HepG2 (cell line): ENCODE measurements at regions not wholly inside any gene's neighbourhood (a gene's known extent, or its start where the extent isn't known, plus 50 kb on each side); places are given as distances from the start of the nearest gene placed in this dataset.

Experiments used
- CBX1 ChIP-seq: IDR thresholded peaks from one replicate; pipeline ENCODE4 v1.6.1; 2016; ENCODE audit warnings: antibody characterized with exemption, low read depth
- CEBPB ChIP-seq: IDR thresholded peaks from 2 replicates; pipeline ENCODE4 v1.6.1; 2011; ENCODE audit warnings: low read depth, low read length, improper control_type of control experiment, borderline replicate concordance
- GTF2F1 ChIP-seq: fragments of 150-350 bp; IDR thresholded peaks from 2 replicates; pipeline ENCODE4 v1.6.1; 2014; ENCODE audit warnings: low read length
- KDM2A ChIP-seq: sonication (generic); formaldehyde crosslinking; IDR thresholded peaks from 2 replicates; pipeline ENCODE4 v1.4.0; 2020; ENCODE audit warnings: low read depth, missing genetic modification reagents, borderline replicate concordance
- NPAS2 ChIP-seq: sonication (generic); formaldehyde crosslinking; IDR thresholded peaks from 2 replicates; pipeline ENCODE4 v1.8.0; 2022; ENCODE audit warnings: mild to moderate bottlenecking, missing genetic modification reagents, borderline replicate concordance
- RBAK ChIP-seq: sonication (generic); formaldehyde crosslinking; IDR thresholded peaks from 2 replicates; pipeline ENCODE4 v1.5.1; 2020; ENCODE audit warnings: mild to moderate bottlenecking, missing genetic modification reagents
- YY1 ChIP-seq: IDR thresholded peaks from 2 replicates; pipeline ENCODE4 v1.6.1; 2011; ENCODE audit warnings: low read length, low read depth, moderate library complexity, mild to moderate bottlenecking; ENCODE audit not compliant: insufficient read depth, insufficient replicate concordance
- ZNF253 ChIP-seq: sonication (generic); formaldehyde crosslinking; IDR thresholded peaks from 2 replicates; pipeline ENCODE4 v1.8.0; 2022; ENCODE audit warnings: mild to moderate bottlenecking, missing genetic modification reagents, borderline replicate concordance
- ZNF687 ChIP-seq: sonication (generic); formaldehyde crosslinking; IDR thresholded peaks from 2 replicates; pipeline ENCODE4 v1.5.1; 2020; ENCODE audit warnings: mild to moderate bottlenecking, missing genetic modification reagents, moderate library complexity
- TF ChIP-seq, protein P1 (sequence below): sonication (generic); formaldehyde crosslinking; IDR thresholded peaks from 2 replicates; pipeline ENCODE4 v1.5.0; 2020; ENCODE audit warnings: mild to moderate bottlenecking, missing genetic modification reagents, moderate library complexity
- TF ChIP-seq, protein P2 (sequence below): sonication (generic); formaldehyde crosslinking; IDR thresholded peaks from 2 replicates; pipeline ENCODE4 v1.4.0; 2020; ENCODE audit warnings: missing genetic modification reagents

GRCh38 chr2:88870267-88870839 lies 178.9 kb downstream of the RPIA start:
- TF ChIP-seq, protein P1, sequence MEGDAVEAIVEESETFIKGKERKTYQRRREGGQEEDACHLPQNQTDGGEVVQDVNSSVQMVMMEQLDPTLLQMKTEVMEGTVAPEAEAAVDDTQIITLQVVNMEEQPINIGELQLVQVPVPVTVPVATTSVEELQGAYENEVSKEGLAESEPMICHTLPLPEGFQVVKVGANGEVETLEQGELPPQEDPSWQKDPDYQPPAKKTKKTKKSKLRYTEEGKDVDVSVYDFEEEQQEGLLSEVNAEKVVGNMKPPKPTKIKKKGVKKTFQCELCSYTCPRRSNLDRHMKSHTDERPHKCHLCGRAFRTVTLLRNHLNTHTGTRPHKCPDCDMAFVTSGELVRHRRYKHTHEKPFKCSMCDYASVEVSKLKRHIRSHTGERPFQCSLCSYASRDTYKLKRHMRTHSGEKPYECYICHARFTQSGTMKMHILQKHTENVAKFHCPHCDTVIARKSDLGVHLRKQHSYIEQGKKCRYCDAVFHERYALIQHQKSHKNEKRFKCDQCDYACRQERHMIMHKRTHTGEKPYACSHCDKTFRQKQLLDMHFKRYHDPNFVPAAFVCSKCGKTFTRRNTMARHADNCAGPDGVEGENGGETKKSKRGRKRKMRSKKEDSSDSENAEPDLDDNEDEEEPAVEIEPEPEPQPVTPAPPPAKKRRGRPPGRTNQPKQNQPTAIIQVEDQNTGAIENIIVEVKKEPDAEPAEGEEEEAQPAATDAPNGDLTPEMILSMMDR (CRISPR knock-in tag): no peak
- TF ChIP-seq RBAK (CRISPR knock-in tag) (no peak), KDM2A (CRISPR knock-in tag) (no peak), YY1 (no peak), ZNF253 (no peak), CBX1 (no peak), CEBPB (no peak), NPAS2 (CRISPR knock-in tag) (no peak), GTF2F1 (no peak), ZNF687 (no peak)
- TF ChIP-seq, protein P2, sequence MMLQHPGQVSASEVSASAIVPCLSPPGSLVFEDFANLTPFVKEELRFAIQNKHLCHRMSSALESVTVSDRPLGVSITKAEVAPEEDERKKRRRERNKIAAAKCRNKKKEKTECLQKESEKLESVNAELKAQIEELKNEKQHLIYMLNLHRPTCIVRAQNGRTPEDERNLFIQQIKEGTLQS (CRISPR knock-in tag): no peak
